ENCODE measurements at regions not wholly inside any gene's neighbourhood (a gene's known extent, or its start where the extent isn't known, plus 50 kb on each side); places are given as distances from the start of the nearest gene placed in this dataset.

DNA sequence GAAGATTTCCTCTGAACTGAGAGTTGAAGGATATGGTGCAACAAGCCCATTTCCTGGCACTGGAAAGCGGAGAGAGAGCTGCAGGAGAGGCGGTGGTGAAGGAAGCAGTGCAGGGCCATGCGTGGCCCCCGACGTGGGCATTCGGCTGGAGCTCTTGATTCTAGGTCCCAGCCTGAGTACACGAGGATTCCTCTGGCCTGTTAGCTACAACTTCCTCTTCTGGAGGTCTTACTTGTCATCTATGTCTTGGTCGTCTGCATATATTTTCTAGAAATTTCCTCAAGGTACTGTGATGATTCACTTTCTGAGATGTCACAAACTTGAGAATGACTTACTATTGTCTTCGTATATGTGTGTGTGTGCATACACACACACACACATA, 59.2 kb upstream of the JAZF1 start:
- Histone ChIP-seq H3K23ac (ENCODE audit: insufficient read length) (no peak overlapping the region), H2BK15ac (ENCODE audit: low read length) (no peak overlapping the region), H3K14ac (ENCODE audit: insufficient read length) (no peak overlapping the region), H3K18ac (ENCODE audit: extremely low read depth, low read length) (no peak overlapping the region), H3K4me2 (ENCODE audit: insufficient read depth in 1 of 2, low read depth in 2 of 2, low read length in 2 of 2) (no peak overlapping the region), H3K27me3 (replicated peaks in 1 of 4; ENCODE audit: control insufficient read depth in 3 of 4, extremely low read depth in 1 of 4, insufficient read depth in 3 of 4, low read length in 3 of 4) (no peaks in the 10 kb centered on the region), H4K91ac (replicated peaks; ENCODE audit: insufficient read length, low read length) (no peak overlapping the region), H3K79me1 (ENCODE audit: low read depth, low read length) (no peaks in the 10 kb centered on the region), H3K23me2 (ENCODE audit: low read depth, low read length) (no peaks in the 10 kb centered on the region), H3K36me3 (ENCODE audit: control insufficient read depth in 2 of 4, insufficient read depth in 4 of 4, low read length in 3 of 4) (no peaks in the 10 kb centered on the region), H3K4me1 (replicated peaks in 1 of 4; ENCODE audit: control insufficient read depth in 3 of 4, insufficient read depth in 4 of 4, low read length in 3 of 4) (peaks cover 0 to 8% (median 2%) of the 10 kb centered on the region in 4 experiments; a peak in 4 of 7 replicates), H2AFZ (ENCODE audit: low read length) (no peak overlapping the region), H4K8ac (ENCODE audit: extremely low read depth, insufficient read depth, low read length) (no peak overlapping the region; the same call in 1 of the 2 replicates), H2BK12ac (ENCODE audit: low read depth, low read length) (no peak overlapping the region), H3K9ac (replicated peaks in 1 of 4; ENCODE audit: extremely low read depth in 1 of 4, low read depth in 3 of 4, low read length in 3 of 4) (no peak overlapping the region), H2BK5ac (ENCODE audit: low read depth, low read length) (no peak overlapping the region), H4K20me1 (replicated peaks in 1 of 2; ENCODE audit: control insufficient read depth in 1 of 2, insufficient read depth in 2 of 2, low read length in 2 of 2) (no peaks in the 10 kb centered on the region), H2BK120ac (replicated peaks; ENCODE audit: low read depth, low read length) (no peak overlapping the region), H3K4me3 (ENCODE audit: extremely low read depth in 1 of 4, insufficient read depth in 2 of 4, low read depth in 3 of 4, low read length in 4 of 4) (no peak overlapping the region), H3K56ac (replicated peaks; ENCODE audit: insufficient read length, low read depth, low read length) (no peak overlapping the region), H3K9me3 (ENCODE audit: insufficient read depth in 2 of 2, low read depth in 1 of 2, low read length in 1 of 2) (no peaks in the 10 kb centered on the region), H4K5ac (ENCODE audit: insufficient read length, low read depth, low read length) (no peak overlapping the region), H3K27ac (ENCODE audit: low read depth, low read length) (no peak overlapping the region), H2BK20ac (ENCODE audit: low read length) (no peak overlapping the region), H3K4ac (replicated peaks; ENCODE audit: insufficient read length, low read depth, low read length) (no peak overlapping the region), H3K79me2 (ENCODE audit: control insufficient read depth in 1 of 2, insufficient read depth in 2 of 2, low read length in 2 of 2) (no peaks in the 10 kb centered on the region), H2AK5ac (ENCODE audit: low read depth, low read length) (no peak overlapping the region)
- ChIA-PET POLR2A (ENCODE audit: partially characterized antibody) (no interaction called here), CTCF (ENCODE audit: partially characterized antibody) (no interaction called here)
- FAIRE-seq (no peak), DNase-seq (ENCODE audit: low read depth in 1 of 2, low spot score in 2 of 2) (no peak)
- WGBS, 2 experiments (ENCODE audit: extremely low coverage in 1 of 2, insufficient coverage in 1 of 2, insufficient read length in 1 of 2, insufficient replicate concordance in 2 of 2, low coverage in 1 of 2, low lambda C conversion rate in 2 of 2, missing lambda C conversion rate in 1 of 2), result 93% methylated on average over 9 of the region's 9 CpGs; no CpG with 5 or more reads in 1 of the 2 experiments
- TF ChIP-seq EP300 (IDR thresholded peaks at IDR 0.05; ENCODE audit: borderline replicate concordance in 1 of 2, low read depth in 2 of 2, low read length in 2 of 2) (no peak), POLR2AphosphoS5 (IDR thresholded peaks at IDR 0.05; ENCODE audit: low read depth, low read length) (no peak), TAF1 (IDR thresholded peaks at IDR 0.05; ENCODE audit: low read depth, low read length) (no peak), ZNF274 (IDR thresholded peaks at IDR 0.05; ENCODE audit: borderline replicate concordance, extremely low read depth, low read length) (no peak), SRF (IDR thresholded peaks at IDR 0.05; ENCODE audit: low read depth, low read length) (no peak), KDM4A (IDR thresholded peaks at IDR 0.05; ENCODE audit: low read depth, low read length, severe bottlenecking) (no peak), TAF7 (optimal IDR thresholded peaks at IDR 0.05; ENCODE audit: borderline replicate concordance, low read depth, low read length) (no peak), PHF8 (conservative IDR thresholded peaks at IDR 0.05; ENCODE audit: low read depth, low read length) (no peak), SP4 (IDR thresholded peaks at IDR 0.05; ENCODE audit: low read length) (no peak), NRF1 (IDR thresholded peaks at IDR 0.05; ENCODE audit: low read depth, low read length) (no peak), SUZ12 (IDR thresholded peaks at IDR 0.05; ENCODE audit: low read length) (no peak), NANOG (IDR thresholded peaks at IDR 0.05; ENCODE audit: insufficient read depth, low read depth, low read length, poor library complexity, severe bottlenecking) (no peak), HDAC2 (IDR thresholded peaks at IDR 0.05; ENCODE audit: borderline replicate concordance in 1 of 2, low read depth in 2 of 2, low read length in 2 of 2) (no peak)
- TF ChIP-seq, protein P1, sequence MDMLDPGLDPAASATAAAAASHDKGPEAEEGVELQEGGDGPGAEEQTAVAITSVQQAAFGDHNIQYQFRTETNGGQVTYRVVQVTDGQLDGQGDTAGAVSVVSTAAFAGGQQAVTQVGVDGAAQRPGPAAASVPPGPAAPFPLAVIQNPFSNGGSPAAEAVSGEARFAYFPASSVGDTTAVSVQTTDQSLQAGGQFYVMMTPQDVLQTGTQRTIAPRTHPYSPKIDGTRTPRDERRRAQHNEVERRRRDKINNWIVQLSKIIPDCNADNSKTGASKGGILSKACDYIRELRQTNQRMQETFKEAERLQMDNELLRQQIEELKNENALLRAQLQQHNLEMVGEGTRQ (IDR thresholded peaks at IDR 0.05; ENCODE audit: low read length), result no peak

Measured in H1 (cell line).